ENCODE measurements at regions not wholly inside any gene's neighbourhood (a gene's known extent, or its start where the extent isn't known, plus 50 kb on each side); places are given as distances from the start of the nearest gene placed in this dataset.

- no peak for TF ChIP-seq CTCF (IDR thresholded peaks at IDR 0.05; ENCODE audit: low read depth, low read length)
- H3K4me3 ChIP-seq (replicated peaks in 1 of 2; ENCODE audit: low read depth in 2 of 2, low read length in 2 of 2): no peak overlapping the region
- no peak for DNase-seq (ENCODE audit: low read depth in 2 of 2)
Measured at GRCh38 chr10:10492420-10492819, 525.3 kb upstream of the CELF2 start.

- DNase-seq (ENCODE audit: low read depth in 2 of 2): no peak
- no peak for TF ChIP-seq CTCF (IDR thresholded peaks at IDR 0.05; ENCODE audit: low read depth, low read length)
- no peak overlapping the region for H3K4me3 ChIP-seq (replicated peaks in 1 of 2; ENCODE audit: low read depth in 2 of 2, low read length in 2 of 2)
Measured at GRCh38 chr10:10493833-10494232, 523.8 kb upstream of the CELF2 start.

- H3K4me3 ChIP-seq (replicated peaks in 1 of 2; ENCODE audit: low read depth in 2 of 2, low read length in 2 of 2): no peak overlapping the region
- TF ChIP-seq CTCF (IDR thresholded peaks at IDR 0.05; ENCODE audit: low read depth, low read length): no peak
Measured at GRCh38 chr10:10497245-10497644, 520.4 kb upstream of the CELF2 start.

GRCh38 chr10:10498781-10499180 lies 518.9 kb upstream of the CELF2 start:
- DNase-seq (ENCODE audit: low read depth in 2 of 2): peak; percentile 62 to 88
- no peak overlapping the region for H3K4me3 ChIP-seq (replicated peaks in 1 of 2; ENCODE audit: low read depth in 2 of 2, low read length in 2 of 2)
- TF ChIP-seq CTCF (IDR thresholded peaks at IDR 0.05; ENCODE audit: low read depth, low read length): no peak

More at GRCh38 chr10:10497245-10497644, 520.4 kb upstream of the CELF2 start:
- no peak for DNase-seq (ENCODE audit: low read depth in 2 of 2)

- H3K4me3 ChIP-seq (replicated peaks in 1 of 2; ENCODE audit: low read depth in 2 of 2, low read length in 2 of 2): no peak overlapping the region
- DNase-seq (ENCODE audit: low read depth in 2 of 2): peak; percentile 75 to 82
- no peak for TF ChIP-seq CTCF (IDR thresholded peaks at IDR 0.05; ENCODE audit: low read depth, low read length)
Measured at GRCh38 chr10:10499839-10500238, 517.8 kb upstream of the CELF2 start.

- no peak overlapping the region for H3K4me3 ChIP-seq (replicated peaks in 1 of 2; ENCODE audit: low read depth in 2 of 2, low read length in 2 of 2)
- DNase-seq (ENCODE audit: low read depth in 2 of 2): peak; percentile 68 to 92
- TF ChIP-seq CTCF (IDR thresholded peaks at IDR 0.05; ENCODE audit: low read depth, low read length): no peak
Measured at GRCh38 chr10:10500937-10501336, 516.7 kb upstream of the CELF2 start.

GRCh38 chr10:10503772-10504171 lies 513.9 kb upstream of the CELF2 start:
- no peak overlapping the region for H3K4me3 ChIP-seq (replicated peaks in 1 of 2; ENCODE audit: low read depth in 2 of 2, low read length in 2 of 2)
- DNase-seq (ENCODE audit: low read depth in 2 of 2): no peak
- TF ChIP-seq CTCF (IDR thresholded peaks at IDR 0.05; ENCODE audit: low read depth, low read length): no peak
